HG02610 (cell line): ENCODE measurements at regions not wholly inside any gene's neighbourhood (a gene's known extent, or its start where the extent isn't known, plus 50 kb on each side); places are given as distances from the start of the nearest gene placed in this dataset.
A peak's percentile ranks its signal among the peaks of the same experiment; 100 is the strongest.
"Not testable (repeated sequence)": the region's sequence is repeated elsewhere in the genome, so short reads cannot be mapped to it uniquely, and the experiment has no call there.

Experiments
- ATAC-seq: cut with Tn5 transposase; IDR thresholded peaks from one replicate; pipeline ENCODE4 v1.9.1; 2021; ENCODE audit warnings: mild to moderate bottlenecking, moderate library complexity; ENCODE audit not compliant: unreplicated experiment

- no peak for ATAC-seq
These were observed 273.3 kb upstream of the RASGEF1B start for GRCh38 chr4:81745050-81745449.

- ATAC-seq: no peak
These were observed 272.2 kb upstream of the RASGEF1B start for GRCh38 chr4:81743731-81744435.

- no peak for ATAC-seq
These were observed 268.8 kb upstream of the RASGEF1B start for GRCh38 chr4:81740487-81740886.

- no peak for ATAC-seq
These were observed 267.2 kb upstream of the RASGEF1B start for GRCh38 chr4:81738891-81739290.

- no peak for ATAC-seq
These were observed 266.3 kb upstream of the RASGEF1B start for GRCh38 chr4:81737865-81738559.

GRCh38 chr4:81736324-81736723, 264.6 kb upstream of the RASGEF1B start:
- no peak for ATAC-seq

- ATAC-seq: no peak
These were observed 261.3 kb upstream of the RASGEF1B start for GRCh38 chr4:81732980-81733379.

GRCh38 chr4:81724925-81725329, 253.2 kb upstream of the RASGEF1B start:
- peak; percentile 100 for ATAC-seq

GRCh38 chr4:81723927-81724587, 252.3 kb upstream of the RASGEF1B start:
- ATAC-seq: no peak

- no peak for ATAC-seq
These were observed 251.5 kb upstream of the RASGEF1B start for GRCh38 chr4:81723019-81723884.

- ATAC-seq: no peak
These were observed 250.7 kb upstream of the RASGEF1B start for GRCh38 chr4:81722290-81722851.

- no peak for ATAC-seq
These were observed 244.1 kb upstream of the RASGEF1B start for GRCh38 chr4:81715757-81716156.

- not testable (repeated sequence) for ATAC-seq
These were observed 243.7 kb upstream of the RASGEF1B start for GRCh38 chr4:81715357-81715756.

GRCh38 chr4:81714291-81714690, 242.6 kb upstream of the RASGEF1B start:
- ATAC-seq: no peak

- ATAC-seq: no peak
These were observed 241.0 kb upstream of the RASGEF1B start for GRCh38 chr4:81712714-81713113.

- no peak for ATAC-seq
These were observed 232.8 kb upstream of the RASGEF1B start for GRCh38 chr4:81704461-81704860.

GRCh38 chr4:81700189-81700588, 228.5 kb upstream of the RASGEF1B start:
- no peak for ATAC-seq

- ATAC-seq: no peak
These were observed 227.0 kb upstream of the RASGEF1B start for GRCh38 chr4:81698538-81699296.

GRCh38 chr4:81694176-81694913, 222.6 kb upstream of the RASGEF1B start:
- no peak for ATAC-seq
